ENCODE measurements at regions not wholly inside any gene's neighbourhood (a gene's known extent, or its start where the extent isn't known, plus 50 kb on each side); places are given as distances from the start of the nearest gene placed in this dataset.

GRCh38 chr5:31124026-31124425 lies 69.5 kb upstream of the CDH6 start:
- H3K27me3 Mint-ChIP-seq, result no peaks in the 10 kb centered on the region
- CTCF ChIA-PET, result no interaction called here
- no peak for TF ChIP-seq CTCF (IDR thresholded peaks at IDR 0.05)
- no peaks in the 10 kb centered on the region for H3K36me3 Mint-ChIP-seq (ENCODE audit: low read depth)
- DNase-seq, result no peak
- H3K36me3 ChIP-seq (ENCODE audit: insufficient read depth, low read length), result no peaks in the 10 kb centered on the region
- no peak for ATAC-seq (ENCODE audit: poor library complexity)
- no peaks in the 10 kb centered on the region for H3K4me1 ChIP-seq (ENCODE audit: insufficient read depth, low read length)
- H3K9me3 Mint-ChIP-seq, result peaks cover 9% of the 10 kb centered on the region
- no peaks in the 10 kb centered on the region for H3K27me3 ChIP-seq (ENCODE audit: control insufficient read depth in 1 of 2, insufficient read depth in 2 of 2, low read length in 2 of 2)
- no peaks in the 10 kb centered on the region for H3K9me3 ChIP-seq (ENCODE audit: control insufficient read depth in 1 of 2, insufficient read depth in 1 of 2, low read length in 2 of 2)
- POLR2A ChIA-PET, result no interaction called here
- H3K27ac Mint-ChIP-seq, result no peak overlapping the region
- H3K4me1 Mint-ChIP-seq (ENCODE audit: low read depth), result no peaks in the 10 kb centered on the region
- no peak overlapping the region for H3K4me3 ChIP-seq (ENCODE audit: low read length)
- intact Hi-C loops (cut with DNase I, micrococcal nuclease), result no loop called here
- no peak overlapping the region for H3K27ac ChIP-seq (ENCODE audit: low read depth in 1 of 2, low read length in 2 of 2)
- no peak overlapping the region for H3K4me3 Mint-ChIP-seq

GRCh38 chr5:31122998-31123951 lies 70.2 kb upstream of the CDH6 start:
- Mint-ChIP-seq H3K4me3 (no peak overlapping the region), H3K36me3 (ENCODE audit: low read depth) (no peaks in the 10 kb centered on the region), H3K27ac (no peak overlapping the region), H3K27me3 (no peaks in the 10 kb centered on the region), H3K4me1 (ENCODE audit: low read depth) (no peaks in the 10 kb centered on the region), H3K9me3 (peaks cover 9% of the 10 kb centered on the region)
- DNase-seq (no peak), ATAC-seq (ENCODE audit: poor library complexity) (no peak)
- no peaks in the 10 kb centered on the region for H3K9me3 ChIP-seq (ENCODE audit: control insufficient read depth in 1 of 2, insufficient read depth in 1 of 2, low read length in 2 of 2)
- no peak for TF ChIP-seq CTCF (IDR thresholded peaks at IDR 0.05)
- ChIA-PET POLR2A (no interaction called here), CTCF (no interaction called here)
- H3K4me3 ChIP-seq (ENCODE audit: low read length), result no peak overlapping the region
- no peaks in the 10 kb centered on the region for H3K4me1 ChIP-seq (ENCODE audit: insufficient read depth, low read length)
- intact Hi-C loops (cut with DNase I, micrococcal nuclease), result no loop called here
- no peaks in the 10 kb centered on the region for H3K36me3 ChIP-seq (ENCODE audit: insufficient read depth, low read length)
- H3K27ac ChIP-seq (ENCODE audit: low read depth in 1 of 2, low read length in 2 of 2), result no peak overlapping the region
- no peaks in the 10 kb centered on the region for H3K27me3 ChIP-seq (ENCODE audit: control insufficient read depth in 1 of 2, insufficient read depth in 2 of 2, low read length in 2 of 2)

GRCh38 chr5:31121224-31121623 lies 72.3 kb upstream of the CDH6 start:
- ATAC-seq (ENCODE audit: poor library complexity) (no peak), DNase-seq (no peak)
- ChIA-PET CTCF (no interaction called here), POLR2A (no interaction called here)
- Histone ChIP-seq H3K27ac (ENCODE audit: low read depth in 1 of 2, low read length in 2 of 2) (no peak overlapping the region), H3K36me3 (ENCODE audit: insufficient read depth, low read length) (no peaks in the 10 kb centered on the region), H3K4me3 (ENCODE audit: low read length) (no peak overlapping the region), H3K9me3 (ENCODE audit: control insufficient read depth in 1 of 2, insufficient read depth in 1 of 2, low read length in 2 of 2) (no peaks in the 10 kb centered on the region), H3K27me3 (ENCODE audit: control insufficient read depth in 1 of 2, insufficient read depth in 2 of 2, low read length in 2 of 2) (no peaks in the 10 kb centered on the region), H3K4me1 (ENCODE audit: insufficient read depth, low read length) (no peaks in the 10 kb centered on the region)
- H3K36me3 Mint-ChIP-seq (ENCODE audit: low read depth), result no peaks in the 10 kb centered on the region
- no peaks in the 10 kb centered on the region for H3K4me1 Mint-ChIP-seq (ENCODE audit: low read depth)
- peaks cover 6% of the 10 kb centered on the region for H3K9me3 Mint-ChIP-seq
- intact Hi-C loops (cut with DNase I, micrococcal nuclease), result no loop called here
- no peaks in the 10 kb centered on the region for H3K27me3 Mint-ChIP-seq
- no peak for TF ChIP-seq CTCF (IDR thresholded peaks at IDR 0.05)
- no peak overlapping the region for H3K4me3 Mint-ChIP-seq
- no peak overlapping the region for H3K27ac Mint-ChIP-seq

All from CD4-positive, alpha-beta T cell (primary cell).